GM12873 (cell line): ENCODE measurements at regions not wholly inside any gene's neighbourhood (a gene's known extent, or its start where the extent isn't known, plus 50 kb on each side); places are given as distances from the start of the nearest gene placed in this dataset.

ENCODE experiments used
- CTCF ChIP-seq: IDR thresholded peaks from 2 replicates; pipeline ENCODE4 v1.5.1; 2012; ENCODE audit warnings: low read depth, mild to moderate bottlenecking, moderate library complexity, low read length, control low read depth; ENCODE audit not compliant: insufficient read depth; ENCODE audit errors: missing control alignments

GRCh38 chr13:44844786-44845185, 144.5 kb downstream of the NUFIP1 start:
- TF ChIP-seq CTCF = no peak

- TF ChIP-seq CTCF = no peak
These were observed 145.9 kb downstream of the NUFIP1 start for GRCh38 chr13:44843403-44843802.

- TF ChIP-seq CTCF = no peak
These were observed 147.1 kb downstream of the NUFIP1 start for GRCh38 chr13:44842158-44842557.

GRCh38 chr13:44840131-44840530, 149.1 kb downstream of the NUFIP1 start:
- no peak for TF ChIP-seq CTCF

- TF ChIP-seq CTCF = no peak
These were observed 152.0 kb downstream of the NUFIP1 start for GRCh38 chr13:44837250-44837649.

GRCh38 chr13:44834404-44834803, 154.9 kb downstream of the NUFIP1 start:
- no peak for TF ChIP-seq CTCF

GRCh38 chr13:44833626-44834025, 155.6 kb downstream of the NUFIP1 start:
- no peak for TF ChIP-seq CTCF
